T follicular helper cell (primary cell): ENCODE measurements at regions not wholly inside any gene's neighbourhood (a gene's known extent, or its start where the extent isn't known, plus 50 kb on each side); places are given as distances from the start of the nearest gene placed in this dataset.
"Not testable (repeated sequence)": the region's sequence is repeated elsewhere in the genome, so short reads cannot be mapped to it uniquely, and the experiment has no call there.

Experiments
- DNase-seq: peaks from one replicate; pipeline ENCODE4 v3.0.0-alpha.2; 2020; ENCODE audit warnings: low read depth

DNA sequence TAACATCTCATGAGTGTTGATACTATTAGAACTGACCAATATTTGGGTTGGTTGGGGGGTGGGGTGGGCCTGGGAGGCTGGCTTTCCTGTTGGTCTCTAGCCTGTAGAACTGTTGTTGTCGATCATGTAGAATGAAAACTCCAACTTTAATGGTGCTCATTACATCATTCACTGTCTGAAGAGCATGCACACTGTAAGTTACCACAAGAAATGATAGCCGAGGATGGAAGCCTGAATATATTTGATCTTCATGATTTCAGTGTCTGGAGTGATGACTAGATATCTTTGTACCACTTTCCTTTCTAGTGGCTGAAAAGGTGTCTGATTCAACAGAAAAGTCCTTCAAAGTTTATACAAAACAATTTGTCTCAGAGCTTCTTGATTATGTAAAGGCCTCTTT is 123.6 kb downstream of the XCL2 start:
- no peak for DNase-seq

DNA sequence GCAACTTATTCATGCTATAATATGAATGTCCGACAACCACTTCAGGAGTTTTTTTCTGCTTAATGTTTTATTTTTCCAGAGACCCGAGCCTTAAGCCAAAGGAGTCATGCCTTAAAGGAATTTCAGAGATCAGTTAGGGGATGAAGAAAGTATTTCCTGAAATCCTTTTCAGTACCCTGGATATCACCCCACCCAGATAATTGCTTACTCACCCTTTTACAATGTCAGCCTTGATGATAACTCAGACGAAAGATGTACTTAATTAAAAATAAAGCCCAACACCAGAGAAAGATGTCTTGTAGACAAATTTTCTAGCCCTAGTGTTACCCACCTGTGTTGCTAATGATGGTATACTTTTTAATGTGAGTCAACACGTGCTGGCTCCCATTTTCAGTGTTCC is 124.1 kb downstream of the XCL2 start:
- DNase-seq, result no peak

DNA sequence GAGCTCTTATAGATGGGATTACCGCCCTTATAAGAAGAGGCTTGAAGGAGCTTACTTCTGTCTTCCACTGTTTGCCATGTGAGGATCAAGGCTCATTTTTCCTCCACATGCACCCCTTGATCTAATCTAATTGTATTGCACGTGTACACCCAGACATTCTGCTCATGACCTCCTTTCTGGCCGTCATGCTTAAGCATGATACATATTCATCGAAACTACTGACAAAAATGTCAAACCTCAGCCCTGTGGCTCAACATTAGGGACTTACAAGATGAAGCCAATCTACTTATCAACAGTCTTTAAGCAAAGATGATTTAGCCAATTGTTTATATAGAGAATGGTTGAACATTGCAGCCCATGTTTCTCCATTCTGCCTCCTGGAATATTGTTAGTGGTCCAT is 127.6 kb downstream of the XCL2 start:
- no peak for DNase-seq

DNA sequence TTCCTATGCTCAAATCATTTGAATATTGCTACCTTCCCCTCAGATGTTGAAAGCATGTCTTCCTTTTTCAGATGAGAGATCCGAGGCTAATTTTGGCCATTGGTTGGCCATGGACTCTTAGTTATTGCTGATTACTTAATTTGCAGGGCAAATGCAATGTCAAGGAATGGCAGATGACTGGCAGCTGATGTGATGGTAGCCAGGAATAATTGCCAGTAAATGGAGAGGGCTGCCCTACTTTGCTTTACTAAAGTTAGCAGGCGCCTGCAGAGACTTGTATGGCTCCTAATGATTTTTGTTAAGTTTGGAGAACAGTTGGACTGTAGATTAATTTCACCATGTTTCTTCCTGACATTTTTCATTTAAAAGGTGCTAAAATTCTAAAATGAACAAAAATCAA is 128.9 kb downstream of the XCL2 start:
- no peak for DNase-seq

DNA sequence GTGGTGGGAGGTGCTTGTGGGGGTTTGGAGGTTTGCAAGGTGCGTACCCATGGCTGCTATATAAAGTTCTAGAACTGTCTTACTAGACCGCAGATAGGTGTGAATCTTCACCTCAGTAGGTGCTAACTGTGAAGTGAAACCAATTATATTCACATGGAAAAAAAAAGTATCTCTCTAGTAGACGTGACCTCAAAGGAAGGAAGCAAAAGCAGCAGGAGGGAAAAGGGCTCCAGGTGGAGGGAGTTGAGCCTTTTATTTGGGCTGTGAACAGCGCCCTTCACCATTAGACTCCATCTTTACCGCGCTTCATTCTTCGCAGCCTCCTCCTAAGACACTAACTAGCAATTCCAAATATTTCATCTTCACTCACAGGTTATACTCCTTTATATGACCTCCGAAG is 129.8 kb downstream of the TBX19 start:
- no peak for DNase-seq

DNA sequence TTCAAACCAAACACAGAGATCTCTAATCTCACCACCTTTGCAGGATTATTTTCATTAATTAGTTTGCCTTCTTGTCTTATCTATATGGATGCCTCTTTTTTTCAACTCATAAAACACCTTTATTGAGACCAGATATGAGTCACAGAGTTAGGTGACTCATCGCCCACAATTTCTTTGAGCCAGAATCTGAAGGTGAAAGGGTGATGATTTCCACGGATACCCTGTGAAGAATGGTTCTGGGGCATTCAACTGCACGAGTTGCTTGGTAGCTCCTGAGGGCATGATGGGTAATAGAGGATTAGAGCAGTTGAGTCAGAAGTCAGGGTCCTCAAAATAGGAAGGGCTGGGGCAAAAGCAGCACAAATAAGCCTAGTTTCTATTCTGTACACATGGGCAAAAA is 128.2 kb downstream of the TBX19 start:
- peak; percentile 22 for DNase-seq

DNA sequence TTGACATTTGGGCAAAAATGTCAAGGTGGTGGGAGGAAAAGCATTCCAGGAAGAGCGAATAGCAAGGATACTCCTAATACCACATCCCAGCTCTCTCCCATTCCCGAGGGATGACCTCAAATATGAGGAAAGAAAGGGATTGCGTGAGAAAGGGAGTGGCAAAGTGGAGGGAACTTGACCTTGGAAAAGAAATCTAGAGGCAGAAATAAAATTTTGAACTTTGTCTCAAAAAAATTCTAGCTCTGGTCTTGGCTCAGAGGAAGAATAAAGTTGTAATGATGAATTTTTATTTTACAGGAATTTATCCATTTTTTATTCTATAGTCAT is 127.8 kb downstream of the TBX19 start:
- no peak for DNase-seq

DNA sequence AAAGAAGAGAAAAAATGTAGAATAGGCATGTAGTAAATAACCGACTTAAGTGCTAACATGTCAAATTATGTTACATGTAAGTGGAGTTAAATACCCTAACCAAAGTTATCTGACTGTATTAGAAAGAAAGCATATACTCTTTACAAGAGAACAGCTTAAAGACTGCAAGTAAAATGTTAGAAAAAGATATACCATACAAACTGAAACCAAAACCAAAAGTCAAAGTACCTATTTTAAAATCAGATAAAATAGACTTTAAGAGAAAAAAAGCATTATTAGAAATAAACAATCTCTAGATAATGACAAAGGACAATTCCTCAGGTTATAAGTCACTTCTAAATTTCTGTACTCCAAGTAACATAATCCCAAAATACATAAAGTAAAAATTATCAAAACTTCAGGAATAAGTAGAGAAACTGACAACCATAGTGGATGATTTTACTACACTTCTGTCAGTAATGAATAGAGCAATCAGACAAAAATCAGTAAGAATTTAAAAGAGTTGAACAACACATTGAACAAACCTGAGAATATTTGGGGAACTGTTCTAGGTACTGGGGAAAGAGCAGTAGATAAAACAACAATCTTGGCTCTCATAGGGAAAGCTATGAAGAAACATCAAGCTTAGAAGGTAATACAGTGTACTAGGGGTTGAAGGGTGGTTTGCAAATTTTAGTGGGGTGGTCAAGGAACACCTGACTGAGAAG is 127.3 kb downstream of the TBX19 start:
- no peak for DNase-seq

DNA sequence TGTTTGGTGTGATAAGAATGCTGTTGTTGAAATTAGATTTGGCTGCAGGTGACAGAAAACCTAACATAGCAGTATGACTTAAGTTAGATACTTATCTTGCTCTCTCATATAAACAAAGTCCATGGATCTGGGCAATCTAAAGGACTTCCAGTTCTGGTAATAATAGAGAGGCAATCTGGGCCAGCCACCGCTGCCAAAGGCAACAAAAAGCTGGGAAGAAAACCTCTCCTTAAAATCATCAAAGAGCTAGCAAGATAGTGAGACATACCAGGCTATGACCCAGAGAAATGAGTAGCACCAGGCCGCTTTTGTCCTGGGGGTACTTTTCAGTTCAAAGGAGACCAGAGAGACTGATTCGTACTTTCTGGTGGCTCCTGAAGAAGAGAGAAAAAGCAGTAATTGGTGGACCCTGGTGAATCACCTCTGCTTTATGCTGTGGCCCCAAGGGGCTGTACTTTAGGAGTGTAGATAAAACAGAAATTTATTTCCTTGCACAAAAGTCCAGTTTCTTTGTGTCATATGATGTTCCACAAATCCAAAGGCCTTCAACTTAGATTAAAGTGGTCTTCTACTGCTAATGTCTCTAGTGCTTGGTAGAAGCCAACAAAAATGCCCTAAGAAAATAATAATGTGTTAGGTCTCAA is 125.4 kb downstream of the TBX19 start:
- no peak for DNase-seq

DNA sequence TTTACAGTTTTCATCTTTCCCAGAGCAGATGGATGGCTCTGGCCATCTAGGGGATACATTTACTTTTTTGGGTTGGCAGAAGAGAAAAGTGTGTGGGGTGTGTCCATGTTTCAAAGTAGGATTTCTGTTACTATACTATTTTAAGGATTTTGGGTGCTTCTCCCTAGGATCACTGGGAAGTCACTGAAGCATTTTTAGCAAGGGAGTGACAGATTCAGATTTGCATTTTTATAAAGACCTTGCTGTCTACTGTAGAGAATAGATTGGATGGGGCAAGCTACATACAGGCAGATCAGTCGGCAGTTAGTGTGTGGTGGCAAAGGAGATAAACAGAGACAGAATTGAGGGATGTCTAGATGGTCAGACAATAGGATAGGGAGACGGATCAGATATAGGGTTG is 122.5 kb downstream of the TBX19 start:
- no peak for DNase-seq

DNA sequence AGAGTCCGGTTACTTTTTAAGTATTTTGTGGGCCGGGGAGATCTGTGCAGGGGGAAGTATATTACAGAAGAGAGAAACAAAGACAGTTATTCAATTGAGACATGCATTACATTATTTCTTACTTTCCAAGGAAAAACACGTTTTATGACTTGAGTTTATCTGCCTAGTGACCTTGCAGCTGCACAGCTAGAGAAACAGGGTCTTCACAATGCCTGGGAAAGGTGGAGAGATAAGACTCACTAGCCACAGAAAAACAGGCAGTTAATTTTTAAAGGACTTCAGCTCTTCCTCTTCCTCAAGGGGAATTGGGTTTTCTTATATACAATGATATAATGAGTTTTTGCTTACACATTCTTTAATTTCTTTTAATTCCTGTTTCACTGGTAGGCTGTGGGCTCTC is 121.8 kb downstream of the TBX19 start:
- DNase-seq, result not testable (repeated sequence)

DNA sequence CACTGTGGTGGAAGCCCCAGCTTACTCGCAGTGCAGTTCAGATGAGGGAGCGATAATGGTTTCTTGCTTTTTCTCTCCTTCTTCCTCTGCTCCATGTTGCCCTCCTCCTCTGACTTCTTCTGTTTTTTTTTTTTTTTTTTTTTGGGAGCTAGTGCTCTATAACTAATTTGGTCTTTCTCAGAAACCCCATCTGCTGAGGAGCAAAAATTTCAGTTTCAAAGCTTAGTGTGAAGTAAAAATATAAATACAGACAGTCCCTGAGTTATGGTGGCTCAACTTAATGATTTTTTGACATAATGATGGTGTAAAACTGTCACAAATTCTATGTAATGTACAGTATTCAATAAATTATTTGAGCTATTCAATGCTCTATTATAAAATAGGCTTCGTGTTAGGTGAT is 120.7 kb downstream of the TBX19 start:
- DNase-seq, result no peak

DNA sequence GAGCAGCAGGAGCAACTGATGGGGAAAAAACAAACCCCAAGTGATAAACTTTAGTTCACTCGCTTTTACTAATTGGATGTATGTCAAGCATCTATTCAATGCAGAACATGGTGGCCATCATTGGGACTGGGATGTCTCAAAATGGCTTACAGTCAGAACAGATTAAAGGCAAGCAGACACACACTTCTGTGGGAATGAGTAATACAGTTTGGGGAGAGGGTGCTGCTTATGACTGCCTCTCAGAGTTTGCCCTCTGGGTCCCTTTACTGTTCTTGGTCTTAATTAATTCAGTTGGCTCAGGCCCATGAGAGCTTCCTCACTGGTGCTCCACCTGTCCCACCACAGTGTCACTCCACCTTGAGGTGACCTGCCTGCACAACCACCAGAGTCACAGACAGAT is 119.5 kb downstream of the TBX19 start:
- DNase-seq, result no peak

DNA sequence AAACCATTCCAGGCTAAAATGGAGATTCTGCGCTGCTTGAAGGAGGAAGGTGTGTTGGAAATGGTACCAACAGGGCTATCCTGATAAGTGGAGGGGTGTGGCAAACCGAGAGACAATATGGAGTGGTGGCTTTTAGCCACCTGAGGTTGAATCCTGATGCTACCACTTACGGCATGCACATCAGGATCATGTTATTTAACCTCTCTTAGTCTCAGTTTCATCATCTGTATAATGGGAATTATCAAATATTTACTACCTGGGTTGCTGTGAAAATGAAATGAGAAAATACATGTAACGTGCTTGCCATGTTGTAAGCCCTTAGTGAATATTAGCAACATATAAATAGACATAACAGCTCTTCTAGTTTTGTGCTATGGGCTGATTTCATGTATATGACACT is 117.1 kb downstream of the TBX19 start:
- no peak for DNase-seq

DNA sequence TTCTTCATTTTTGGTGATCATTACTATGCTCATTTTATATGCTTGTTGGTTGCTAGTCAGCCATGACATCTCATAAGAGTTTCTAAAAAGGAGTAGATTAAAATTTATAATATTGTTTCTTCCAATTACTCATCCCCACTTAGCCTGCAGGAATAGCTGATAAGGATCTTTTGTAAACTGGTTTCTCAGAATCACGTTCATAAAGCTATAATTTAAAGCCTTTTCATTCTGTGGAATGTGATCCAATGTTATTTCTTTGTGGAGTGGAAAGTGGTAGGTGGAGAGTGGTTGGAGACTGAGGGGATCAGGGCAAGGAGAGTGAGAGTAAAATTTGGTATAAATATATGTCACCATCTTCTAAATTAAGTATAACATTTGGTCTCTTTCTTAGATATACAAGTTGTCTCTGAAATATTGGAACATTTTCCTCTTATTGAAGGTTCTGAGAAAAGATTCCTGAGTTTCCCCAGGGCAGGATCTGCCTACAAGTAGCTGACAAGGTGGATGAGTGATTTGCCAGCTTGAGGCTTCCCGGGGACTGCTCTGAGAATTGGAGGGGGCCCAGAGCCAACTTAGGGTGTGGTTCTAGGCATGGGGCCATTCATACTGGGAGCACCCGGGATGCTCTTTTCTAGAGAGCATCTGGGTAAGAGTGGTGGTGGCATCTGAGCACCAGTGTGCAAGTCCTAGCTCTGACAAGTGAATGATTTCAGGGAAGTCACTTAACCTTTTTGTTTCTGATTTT is 116.4 kb downstream of the TBX19 start:
- no peak for DNase-seq

DNA sequence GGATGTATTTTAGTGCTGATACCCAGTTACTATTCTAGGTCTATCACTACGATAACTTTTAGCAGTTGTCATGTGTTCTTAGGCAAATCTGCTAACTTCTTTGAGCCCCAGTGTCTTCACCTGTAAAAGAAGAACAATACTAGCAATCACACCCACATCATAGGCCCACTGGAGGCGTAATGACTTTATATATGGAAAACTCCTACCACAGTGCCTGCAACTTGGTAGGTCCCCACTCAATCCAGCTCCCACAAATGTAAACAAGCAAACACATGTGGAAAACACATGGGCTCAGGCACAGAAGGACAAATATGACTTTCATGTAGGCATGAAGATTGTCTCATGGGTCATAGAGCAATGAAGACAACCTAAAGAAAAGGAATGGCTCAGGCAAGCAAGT is 115.8 kb downstream of the TBX19 start:
- DNase-seq, result no peak

DNA sequence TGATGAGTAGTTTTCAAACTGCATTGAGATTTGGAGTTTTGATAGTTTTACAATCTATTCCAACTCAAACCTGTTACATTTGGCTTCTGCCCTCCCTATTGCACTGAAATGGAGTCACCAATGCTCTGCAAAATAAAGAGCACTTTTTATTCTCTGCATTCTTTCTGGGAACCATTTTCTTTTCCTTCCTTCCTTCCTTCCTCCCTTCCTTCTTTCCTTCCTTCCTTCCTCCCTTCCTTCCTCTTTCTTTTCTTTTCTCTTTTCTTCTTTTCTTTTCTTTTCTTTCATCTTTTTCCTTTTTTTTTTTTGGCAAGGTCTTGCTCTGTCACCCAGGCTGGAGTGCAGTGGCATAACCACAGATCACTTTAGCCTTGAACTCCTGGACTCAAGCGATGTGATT is 114.2 kb downstream of the TBX19 start:
- no peak for DNase-seq

DNA sequence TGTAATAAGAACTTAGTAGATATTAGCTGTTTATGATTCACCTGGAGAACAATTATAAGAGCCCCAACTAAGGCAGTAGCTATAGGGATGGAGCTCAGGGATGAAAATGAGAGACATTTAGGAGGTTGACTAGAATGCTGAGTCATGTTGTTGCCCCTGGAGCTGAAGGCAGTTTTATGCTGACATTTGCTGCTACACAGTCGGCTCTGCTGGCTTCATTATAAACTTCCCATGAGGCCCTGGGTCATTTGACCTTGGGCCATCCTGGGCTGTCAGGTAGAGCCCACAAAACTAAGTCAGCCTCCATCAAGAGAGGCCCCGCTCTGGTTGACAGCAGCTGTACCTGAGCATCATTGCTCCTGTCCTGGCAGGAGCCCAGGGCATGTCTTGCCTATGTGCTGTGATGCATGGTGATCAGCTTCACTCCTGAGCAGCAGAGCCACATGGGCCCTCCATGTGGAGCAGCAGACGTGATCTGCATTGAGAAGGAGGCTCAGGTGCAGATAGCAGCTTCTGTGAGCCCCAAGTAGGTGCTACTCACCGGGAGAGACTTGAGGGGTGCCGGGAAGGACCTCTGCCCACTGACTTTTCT is 112.4 kb downstream of the TBX19 start:
- no peak for DNase-seq

DNA sequence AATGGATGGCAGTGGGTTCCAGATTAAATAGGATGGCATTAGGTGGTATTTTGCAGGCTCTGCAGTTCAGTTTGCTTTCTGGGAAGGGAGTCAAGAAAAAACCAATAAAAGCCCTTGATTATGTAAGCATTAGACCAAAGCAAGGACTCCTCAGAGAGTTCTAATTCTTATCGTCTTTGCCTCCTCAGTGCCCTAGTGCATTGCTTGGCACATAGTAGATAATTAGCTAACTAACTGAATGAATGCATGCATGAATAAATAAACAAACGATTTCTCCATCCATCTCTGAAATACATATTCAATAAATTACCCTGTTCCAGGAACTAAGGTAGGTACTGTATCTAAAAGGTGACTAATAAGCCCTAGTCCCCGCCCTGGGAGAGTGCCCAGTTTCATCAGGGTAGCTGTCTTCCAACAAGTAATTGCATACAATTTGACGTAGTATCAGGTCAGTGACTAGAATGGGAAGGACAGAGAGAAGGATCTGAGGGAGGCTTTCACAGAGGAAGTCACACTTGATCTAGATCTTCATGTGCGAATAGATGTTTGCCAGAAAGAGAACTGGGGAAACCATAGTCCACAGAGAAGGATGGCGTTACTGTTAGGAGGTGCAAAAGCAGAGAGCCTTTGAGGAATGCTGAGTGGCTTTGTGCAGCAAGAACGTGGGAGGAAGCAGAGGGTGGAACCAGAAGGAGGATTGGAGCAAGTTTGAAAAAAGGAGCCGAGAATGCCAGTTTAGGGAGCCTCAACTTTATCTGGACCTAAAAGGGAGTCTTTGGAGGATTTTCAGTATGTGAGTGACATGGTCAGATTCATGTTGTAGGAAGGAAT is 111.4 kb downstream of the TBX19 start:
- no peak for DNase-seq

DNA sequence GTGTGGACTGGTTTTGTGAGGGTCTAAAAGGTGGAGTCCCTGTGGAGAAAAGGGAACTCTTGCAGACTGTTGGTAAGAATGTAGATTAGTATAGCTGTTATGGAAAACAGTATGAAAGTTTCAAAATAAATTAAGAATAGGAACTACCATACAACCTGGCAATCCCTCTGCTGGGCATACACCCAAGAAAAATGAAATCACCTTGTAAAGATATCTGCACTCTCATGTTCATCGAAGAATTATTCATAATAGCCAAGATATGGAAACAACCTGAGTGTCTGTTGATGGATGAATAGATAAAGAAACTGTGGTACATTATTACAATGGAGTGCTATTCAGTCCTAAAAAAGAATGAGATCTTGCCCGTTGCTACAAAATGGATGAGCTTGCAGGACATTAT is 109.6 kb downstream of the TBX19 start:
- DNase-seq, result no peak

DNA sequence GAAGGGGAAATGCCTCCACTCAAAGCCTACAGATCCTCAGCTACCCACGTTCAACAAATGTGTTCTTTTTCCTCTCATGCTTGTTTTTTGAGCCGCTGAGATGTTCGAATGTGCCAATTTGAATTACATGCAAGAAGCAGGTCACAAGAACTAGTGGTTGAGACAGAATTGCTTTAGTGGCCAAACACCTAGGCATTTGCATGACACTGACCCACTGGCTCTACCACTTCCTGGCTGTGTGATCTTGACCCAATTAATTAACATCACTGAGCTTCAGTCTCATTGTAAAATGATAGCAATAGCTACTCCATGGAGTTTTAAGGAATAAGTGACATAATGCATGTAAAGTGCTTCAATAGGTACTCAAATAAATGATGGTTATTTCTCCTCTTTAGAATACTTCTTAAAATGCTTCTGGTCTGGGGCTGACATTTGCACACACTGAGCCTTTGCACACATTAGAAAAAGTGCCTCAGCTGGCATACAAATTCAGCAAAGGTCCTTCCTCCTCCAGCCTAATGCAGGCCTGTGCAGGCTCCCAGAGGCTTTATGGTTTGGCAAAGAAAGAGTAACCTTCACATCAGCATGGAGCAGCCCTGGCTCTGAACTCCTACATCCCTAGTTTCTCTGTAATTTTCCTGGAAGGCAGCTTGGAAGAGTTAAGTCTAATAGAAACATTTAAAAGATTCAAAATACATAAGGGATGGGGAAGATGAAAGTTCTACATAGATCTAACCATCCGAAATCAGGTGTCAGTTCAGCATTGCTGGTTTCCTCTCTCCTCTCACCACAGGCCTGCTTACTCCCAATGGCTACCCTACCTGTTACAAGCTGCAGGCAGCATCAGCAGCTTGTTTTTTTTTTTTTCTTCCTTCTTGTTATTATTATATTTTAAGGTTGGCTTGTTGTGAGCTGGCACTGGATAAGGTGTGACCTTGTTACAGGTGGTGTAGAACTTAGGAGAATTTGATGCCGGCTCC is 107.4 kb downstream of the TBX19 start:
- no peak for DNase-seq
